NCI-H510A (cell line): ENCODE measurements at regions not wholly inside any gene's neighbourhood (a gene's known extent, or its start where the extent isn't known, plus 50 kb on each side); places are given as distances from the start of the nearest gene placed in this dataset.

Experiments used
- DNase-seq: peaks from one replicate; lab custom pipeline; 2025; lab: John Stamatoyannopoulos, UW

DNA sequence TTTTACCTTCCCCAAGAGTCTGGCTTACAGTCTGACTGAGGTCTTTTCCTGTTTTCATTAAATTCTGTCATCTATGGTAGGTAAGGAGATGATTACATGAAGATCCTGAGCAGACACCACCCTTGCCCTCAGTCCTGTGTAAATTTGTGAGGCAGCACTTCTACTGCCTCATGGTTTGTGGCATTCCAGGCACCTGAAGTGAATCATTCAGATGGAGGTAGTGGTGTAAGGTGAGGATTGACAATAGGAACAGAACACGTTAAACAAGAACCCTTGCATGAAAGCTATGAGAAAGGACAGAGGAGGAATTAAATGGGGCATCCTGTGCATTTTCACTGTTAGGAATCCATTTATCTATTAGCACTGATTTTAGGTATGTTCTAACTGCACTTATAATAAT, 618.6 kb downstream of the TLL1 start:
- no peak for DNase-seq

DNA sequence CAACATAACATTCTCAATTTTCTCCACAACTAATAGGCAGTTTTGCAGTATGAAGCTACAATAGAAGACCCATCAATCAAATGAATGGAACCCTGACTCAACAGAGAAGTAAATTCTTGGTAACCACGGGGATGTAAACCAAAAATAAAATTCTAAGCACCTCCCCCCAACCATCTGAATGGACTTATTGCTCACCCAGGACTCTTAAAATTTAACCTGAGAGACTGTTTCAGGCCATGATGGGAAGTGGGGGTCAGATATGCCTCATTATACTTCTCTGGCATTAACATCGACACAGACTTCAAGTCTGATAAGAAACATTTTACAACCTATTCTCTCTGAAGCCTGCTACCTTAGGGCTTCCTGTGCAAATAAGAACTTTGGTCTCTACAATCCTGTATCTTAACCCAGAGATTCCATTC, 620.9 kb downstream of the TLL1 start:
- DNase-seq: no peak

DNA sequence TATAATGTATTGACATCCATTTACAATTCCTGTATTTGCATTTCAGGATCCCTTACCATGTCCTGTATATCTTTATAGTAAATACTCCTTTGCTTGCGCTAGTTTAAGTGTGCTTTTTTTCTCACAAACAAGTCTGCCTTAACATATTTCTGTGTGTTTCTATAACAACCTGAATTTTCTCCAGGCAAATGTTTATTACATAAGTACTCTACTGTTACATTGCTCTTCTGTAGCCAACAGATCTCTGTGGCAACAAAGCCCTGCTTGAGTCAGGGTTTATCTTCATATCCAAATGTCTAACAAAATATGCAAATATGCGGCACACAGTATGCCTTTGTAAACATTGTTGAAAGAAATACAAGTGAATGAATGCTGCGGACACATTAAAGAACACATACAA, 625.5 kb downstream of the TLL1 start:
- no peak for DNase-seq

DNA sequence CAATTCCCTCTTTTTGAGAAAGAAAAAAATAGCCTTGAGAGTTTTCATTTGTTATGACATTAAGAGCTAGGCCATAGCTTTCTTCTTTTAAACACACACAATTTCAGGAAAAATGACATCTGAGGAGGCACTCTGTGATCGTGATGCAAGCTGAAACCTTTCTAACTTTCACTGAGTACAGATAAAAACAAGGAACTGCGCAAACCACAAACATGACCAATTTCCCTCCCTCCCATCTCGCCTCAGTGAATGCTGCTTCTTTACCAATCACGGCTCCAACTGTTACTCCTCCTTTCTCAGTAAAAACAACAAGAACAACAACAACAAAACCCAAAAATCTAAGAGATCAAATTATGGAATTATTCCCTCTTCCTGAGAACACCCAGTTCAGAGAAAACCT, 626.8 kb downstream of the TLL1 start:
- no peak for DNase-seq

DNA sequence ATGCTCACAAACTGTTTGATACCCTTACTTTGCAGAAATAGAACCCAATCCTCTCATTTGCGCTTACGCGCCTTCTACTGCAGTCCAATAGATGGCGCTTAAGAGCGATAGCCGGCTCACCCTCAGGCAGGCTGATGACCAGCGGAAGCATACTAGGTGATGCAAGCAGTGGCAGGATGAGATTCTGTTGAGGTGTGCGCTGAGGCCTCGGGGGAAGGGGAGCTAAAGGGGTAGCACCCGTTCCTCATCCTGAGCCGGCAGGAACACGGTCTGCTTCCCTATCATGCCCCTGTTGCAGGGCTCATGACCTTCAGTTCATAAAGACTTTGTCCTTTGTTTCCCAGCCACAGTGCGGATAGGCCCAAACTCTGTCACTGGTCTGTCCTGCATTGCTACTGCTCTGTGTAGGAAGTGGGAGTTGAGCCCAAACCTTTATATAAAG, 628.9 kb downstream of the TLL1 start:
- no peak for DNase-seq

DNA sequence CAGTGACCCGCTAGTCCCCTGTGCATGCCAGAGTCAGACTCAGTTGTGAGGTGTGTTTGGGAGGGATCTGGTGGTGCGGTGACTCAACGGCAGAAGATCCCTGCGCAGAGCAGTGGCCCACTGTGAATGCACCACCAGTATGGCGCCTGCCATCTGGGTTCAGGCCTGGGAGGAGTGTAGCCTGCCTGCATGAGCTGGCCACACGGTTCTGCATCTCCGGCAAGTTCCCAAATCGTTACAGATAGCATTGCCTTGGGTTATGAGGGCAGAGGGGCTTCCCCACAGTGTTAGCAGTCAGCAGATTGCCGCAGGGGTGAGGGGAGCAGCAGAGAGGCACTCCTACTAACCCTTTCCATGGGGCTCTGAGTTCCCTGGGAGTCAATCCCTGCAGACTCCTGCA, 629.6 kb downstream of the TLL1 start:
- DNase-seq: no peak

DNA sequence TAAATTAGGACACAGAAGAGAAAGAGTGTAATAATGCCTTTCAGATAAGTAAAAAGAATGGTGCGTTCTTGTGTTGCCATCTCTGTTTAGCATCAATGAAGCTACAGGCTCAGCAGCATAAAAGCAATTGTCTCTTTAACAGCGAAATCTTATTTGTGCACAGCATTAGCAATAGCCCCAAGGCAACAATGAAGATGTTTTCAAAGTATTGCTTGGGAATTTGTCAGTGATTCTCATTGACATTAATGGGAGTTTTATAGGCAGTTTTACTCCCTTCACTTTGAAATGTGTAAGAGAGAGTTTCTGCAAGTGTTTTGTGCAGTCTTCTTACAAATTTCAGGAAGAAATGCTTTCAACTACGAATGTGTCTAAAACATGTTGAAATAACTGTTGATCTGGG, 633.0 kb downstream of the TLL1 start:
- DNase-seq: no peak

DNA sequence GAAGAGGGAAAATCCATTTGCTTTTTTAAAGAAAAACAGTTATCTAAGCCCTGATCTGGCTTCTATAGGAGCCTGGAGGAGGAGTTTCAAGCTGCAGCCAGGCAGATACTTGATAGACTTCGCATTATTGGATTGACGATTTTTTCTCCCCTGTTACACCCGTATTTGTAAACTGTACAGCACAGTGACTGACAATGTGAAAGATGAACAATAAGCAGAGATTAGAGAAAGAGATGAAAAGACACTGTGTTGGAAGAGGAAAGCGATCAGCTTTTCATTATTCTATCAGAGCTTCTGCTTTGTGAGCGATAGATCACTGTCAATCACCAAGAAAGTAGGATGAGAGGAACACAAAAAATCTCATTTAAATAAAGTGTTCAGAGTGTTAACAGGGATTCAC, 639.2 kb downstream of the TLL1 start:
- DNase-seq: no peak

DNA sequence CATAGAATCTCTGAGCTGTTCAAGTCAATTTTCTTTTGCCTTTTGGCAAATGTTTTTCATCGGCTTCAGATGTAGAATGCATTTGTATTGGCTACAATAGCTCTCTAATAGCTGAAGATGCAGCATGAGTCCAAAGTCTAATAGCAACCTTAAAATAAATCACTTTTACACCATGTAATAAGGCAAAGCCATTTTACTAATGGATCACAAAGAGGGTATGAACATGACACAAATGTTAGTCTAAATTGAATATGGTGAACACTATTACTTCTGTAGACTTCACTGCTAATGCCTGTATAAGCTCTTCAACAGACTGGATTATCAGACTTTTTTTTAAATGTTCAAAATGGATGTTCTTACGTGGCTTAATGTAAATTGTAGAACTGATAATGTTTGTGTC, 645.3 kb downstream of the TLL1 start:
- DNase-seq: no peak

DNA sequence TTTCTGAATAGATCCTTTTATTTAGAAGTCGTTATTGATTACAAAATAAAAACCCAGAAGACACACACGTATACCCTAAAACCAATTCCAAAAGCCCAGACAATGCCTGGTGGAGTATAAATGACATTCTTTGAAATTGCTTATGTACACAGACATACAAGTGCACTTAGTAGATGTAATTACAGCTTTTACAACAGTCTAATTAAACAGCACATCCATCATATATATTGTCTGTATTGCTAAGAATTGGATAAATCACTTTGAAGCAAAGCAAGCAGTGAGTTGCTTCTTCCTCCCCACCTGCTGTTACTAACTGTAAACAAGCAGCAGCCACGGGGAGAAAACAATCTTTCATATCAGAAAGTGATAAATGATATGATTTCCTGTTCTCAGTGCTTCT, 645.7 kb downstream of the TLL1 start:
- DNase-seq: no peak

DNA sequence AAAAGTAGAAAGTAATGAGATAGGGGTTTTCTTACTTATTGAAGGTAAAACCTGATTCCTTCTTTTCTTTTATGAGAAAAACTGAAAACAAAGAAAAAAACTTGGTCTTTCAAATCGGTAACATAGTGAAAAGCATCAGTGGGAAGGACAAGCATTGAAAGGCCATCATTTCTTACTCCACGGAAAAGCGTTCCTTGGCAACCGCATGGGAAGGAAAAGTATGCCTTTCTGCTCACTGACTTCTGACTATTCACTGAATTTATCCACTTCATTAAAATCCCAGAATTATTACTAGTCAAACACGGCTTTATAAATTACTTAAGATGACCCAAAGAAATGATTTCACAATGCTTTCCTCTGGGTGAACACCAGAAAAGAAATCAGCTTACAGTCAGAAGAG, 646.7 kb downstream of the TLL1 start:
- DNase-seq: no peak

DNA sequence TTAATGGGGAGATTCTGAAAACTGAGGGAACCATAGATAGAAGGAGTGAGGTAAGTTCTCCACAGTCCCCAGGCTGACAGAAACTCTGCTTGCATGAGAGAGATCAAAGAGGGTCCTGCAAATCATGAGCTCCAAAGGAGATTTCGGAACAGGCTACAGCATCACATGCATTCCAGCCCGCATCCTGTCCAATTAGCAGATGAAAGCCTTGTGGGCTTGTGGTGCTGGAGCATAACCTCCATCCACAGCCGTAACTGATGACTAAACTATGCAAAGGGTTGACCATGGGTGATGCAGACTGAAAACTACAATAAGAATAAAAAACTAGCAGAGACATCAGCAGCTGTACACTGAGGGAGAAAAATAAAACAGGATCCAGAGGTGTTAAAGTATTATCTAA, 654.5 kb downstream of the TLL1 start:
- no peak for DNase-seq

DNA sequence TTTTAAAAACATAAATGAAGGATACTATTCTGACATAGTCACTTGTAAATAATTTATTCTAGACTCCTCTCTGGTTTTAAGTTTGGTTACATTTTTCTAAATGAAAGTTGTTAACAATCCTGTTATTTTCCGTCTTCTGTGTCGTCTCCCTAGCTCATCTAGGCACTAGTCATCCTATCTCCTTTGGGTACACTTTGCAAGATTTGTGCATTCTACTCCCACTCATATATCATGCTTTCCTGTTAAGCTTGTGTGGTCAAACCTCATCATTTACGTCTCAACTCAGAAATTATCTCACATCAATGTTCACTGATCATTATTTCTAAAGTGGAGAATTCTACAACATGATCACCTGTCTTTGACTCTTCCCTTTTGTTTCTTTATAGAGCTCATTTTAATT, 658.7 kb downstream of the TLL1 start:
- no peak for DNase-seq

DNA sequence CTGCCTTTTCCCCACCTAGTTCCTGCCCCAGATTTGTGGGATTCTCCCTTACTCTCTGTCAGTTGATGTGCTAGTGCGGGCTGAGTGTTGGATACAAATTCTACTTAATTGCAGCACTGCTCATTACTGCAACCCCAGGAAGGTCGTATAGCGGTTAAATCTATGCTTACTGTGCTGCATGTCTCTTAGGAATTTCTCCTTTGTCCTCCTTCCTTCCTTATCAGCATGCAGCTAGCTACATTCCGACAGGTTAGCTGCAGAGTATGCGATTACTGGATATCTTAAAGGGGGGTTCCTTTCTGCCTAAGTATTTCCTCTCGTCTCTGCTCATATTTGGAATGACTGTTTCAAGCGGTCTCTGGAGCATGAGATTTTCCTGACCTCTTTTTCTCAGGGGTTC, 662.8 kb downstream of the TLL1 start:
- DNase-seq: no peak

DNA sequence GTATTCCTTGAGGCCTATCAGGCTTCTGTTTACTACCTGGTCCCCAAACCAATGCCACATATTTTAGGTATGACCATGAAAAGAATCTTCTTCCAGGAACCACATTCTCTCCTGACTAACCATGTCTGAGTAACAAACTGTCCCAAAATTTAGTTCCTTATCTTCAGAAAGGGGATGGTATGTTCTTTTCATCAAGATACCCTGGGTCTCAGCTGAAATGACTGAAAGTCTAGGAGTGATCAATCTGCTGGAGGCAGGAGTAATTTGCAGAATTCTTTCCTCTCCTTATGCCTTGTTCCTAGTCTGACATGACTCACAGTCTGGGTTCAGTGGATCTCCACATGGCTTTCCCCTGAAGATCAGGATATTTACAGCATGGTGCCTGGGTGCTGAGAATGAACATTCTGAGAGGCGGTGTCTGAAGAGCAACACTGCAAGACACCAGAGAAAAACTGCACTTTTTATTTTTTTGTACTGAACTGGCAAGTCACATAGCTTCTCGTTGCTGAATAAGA, 665.5 kb downstream of the TLL1 start:
- no peak for DNase-seq

DNA sequence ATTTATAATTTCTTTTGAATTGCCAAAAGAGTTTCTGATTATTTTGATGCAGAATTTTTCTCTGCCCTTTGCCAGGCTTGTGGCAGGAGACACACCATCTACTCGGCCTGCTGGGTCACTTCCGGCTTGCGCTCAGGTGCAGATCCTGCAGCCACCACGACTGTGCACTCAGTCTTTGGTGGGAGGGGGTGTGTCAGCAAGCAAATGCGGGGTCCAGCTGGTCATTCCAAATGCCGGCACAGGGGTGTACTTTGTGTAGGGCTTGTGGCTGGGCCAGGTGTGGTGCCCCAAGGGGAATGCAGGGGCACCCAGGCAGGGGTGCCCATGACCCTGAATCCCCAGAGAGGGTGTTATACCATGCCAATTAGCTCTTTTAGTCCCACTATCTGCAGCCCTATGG, 673.0 kb downstream of the TLL1 start:
- no peak for DNase-seq

DNA sequence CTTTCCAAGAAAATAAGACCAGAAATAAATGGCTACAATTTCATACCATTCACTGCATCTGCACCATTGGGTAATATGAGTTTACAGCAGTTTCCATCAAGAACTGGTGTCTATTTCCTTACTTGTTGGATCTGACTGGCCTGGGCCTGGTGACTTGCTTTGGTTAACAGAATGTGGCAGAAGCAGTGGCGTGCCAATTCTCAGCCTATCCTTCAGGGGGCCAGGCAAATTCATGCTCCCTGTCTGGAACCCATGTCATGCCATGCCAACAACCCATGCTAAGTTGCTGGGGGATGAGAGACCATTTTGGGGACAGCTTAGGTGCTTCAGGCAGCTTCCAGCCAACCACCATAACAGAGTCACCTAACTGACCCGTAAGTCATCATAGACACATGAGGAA, 656.7 kb downstream of the SPOCK3 start:
- DNase-seq: no peak

DNA sequence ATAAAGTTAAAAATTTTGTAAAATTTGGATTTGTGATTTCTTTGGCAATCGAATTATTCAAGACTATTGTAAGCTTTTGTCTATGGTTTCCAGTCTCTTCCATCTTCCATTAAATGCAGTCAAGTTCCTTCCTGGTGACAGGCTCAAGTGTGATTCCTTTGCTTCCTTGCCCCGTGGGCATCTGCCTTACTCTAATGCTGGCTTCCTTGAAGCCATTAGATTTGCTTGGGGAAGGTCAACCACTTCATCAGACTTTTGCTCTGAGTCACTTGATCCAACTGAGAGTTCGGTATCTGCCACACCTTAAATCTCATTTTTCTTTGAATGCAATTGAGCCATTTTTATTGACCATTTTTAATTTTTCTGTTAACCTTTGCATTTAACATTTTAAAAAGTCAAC, 648.8 kb downstream of the SPOCK3 start:
- DNase-seq: no peak

DNA sequence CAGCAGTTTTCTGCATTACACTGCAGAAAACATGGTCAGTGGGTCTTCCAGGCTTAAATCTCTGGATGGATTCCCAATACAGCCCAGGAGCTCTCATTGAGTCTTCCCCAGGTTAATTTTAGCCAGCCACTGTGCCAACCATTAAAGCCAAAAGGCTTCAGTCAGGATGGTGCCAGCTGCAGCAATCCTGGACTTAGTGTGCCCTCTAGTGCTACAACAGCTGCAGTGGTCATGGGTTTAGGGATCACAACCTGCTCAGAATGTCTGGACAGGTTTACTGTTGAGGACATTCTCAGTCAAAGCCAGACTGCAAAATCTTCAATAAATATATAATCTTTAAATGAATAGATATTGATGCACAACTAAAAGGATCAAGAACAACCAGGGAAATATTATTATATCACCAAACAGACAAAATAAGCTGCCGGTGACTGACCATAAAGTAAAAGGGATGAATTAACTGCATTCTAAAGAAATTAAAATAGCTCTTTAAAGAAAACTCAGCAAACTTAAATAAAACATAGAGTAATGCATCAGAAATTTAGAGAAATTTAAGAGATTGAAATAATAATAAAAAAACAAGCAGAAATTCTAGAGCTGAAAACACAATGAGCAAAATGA, 639.9 kb downstream of the SPOCK3 start:
- DNase-seq: peak; percentile 11

DNA sequence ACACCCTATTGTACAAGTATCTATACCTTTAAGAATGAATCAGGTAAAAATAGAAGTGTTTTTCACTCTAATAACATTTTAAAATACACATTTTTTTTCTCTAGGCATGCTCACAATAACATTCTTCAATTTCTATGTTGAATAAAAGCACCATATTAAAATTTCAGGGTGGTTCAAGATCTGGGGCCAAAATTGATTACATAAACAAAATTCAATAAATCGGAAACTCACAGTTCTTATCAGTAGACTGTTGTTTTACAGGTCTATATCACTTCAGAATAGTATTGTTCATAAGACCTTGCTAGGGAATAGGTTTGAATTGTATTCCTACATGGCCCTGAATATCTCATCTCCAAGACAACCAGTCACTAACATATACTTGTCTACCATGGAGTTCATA, 634.0 kb downstream of the SPOCK3 start:
- DNase-seq: no peak

DNA sequence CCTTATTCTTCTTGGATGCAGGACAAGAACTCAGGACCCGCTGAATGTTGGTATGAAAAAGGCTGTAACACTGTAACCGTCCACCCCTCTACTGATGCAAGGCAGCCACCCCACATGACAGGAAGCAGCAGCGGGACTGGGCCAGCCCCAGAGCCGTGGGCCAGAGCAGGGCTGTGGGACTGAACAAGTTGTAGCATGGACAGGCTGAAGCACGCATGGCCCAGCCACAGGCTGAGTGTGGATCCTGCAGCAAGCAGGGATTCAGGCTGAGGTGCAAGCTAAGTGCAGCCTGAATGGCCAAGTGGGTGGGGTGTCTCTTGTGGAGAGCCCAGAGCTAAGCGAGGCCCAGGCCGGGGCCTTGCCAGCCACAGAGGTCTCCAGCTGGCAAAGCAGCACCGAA, 632.2 kb downstream of the SPOCK3 start:
- no peak for DNase-seq

DNA sequence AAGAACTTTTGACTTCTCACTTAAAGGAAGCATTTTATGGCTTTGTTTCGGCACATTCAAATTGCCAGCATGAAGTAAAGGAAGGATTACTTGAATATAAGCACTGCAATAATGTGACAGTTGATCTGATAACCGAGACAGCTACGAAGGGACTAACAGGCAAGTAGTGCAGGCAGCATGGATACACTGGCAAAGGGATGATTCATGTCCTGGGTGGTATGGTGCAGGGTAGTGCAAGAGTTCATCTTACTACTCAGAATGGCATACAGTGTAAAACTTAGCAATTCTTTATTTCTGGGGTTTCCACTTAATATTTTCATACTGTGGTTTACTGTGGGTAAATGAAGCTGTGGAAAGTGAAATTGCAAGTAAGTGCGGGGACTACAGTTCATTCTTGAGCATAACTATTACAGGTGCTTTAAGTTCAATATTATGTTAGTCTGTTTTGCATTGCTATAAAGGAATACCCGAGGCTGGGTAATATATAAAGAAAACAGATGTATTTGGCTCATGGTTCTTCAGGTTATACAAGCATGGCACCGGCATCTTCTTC, 611.8 kb downstream of the SPOCK3 start:
- DNase-seq: no peak

DNA sequence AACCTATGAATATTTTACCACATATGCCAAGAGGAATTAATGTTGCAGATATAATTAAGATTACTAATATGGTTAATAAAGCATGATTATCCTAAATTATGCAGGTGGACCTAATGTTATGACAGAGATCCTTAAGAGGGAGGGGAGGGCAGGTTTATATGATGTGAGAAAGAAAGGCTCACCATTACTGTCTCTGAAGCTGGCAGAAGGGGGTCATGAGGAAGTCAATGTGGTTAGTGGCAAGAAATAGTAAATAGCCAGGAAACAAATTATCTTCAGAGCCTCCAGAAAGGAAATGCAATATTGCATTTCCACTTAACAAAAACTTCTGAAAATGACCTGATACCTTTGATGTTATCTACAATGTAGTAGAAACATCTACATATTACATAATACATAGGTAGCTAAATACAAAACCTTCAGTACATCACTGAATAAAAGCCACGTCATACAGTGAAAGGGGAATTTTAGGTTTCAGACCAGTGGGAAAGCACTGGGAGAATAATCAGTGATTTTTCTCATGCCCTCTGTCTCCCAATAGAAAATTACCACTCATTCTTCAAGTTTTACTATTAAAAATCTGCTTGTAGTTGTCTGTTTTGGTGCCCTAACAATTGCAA, 609.2 kb downstream of the SPOCK3 start:
- no peak for DNase-seq

DNA sequence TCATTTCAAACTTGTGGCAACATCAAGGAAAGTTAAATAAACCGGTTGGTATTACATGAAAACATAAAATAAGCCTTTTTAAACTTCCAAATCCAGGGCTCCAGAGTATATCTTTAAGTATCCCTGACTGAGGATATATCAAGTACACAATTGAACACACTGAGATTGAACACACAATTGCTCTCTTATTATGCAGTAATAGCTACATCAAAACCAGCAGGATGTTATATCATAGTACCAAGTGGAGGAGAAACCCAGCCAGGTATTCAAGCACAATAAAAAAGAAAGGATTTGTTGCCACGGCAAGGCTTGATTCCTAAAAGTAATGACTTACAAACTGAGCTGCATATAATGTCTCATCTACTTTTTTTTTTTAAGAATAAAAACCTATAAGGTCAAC, 605.8 kb downstream of the SPOCK3 start:
- no peak for DNase-seq
